Ovary (tissue), 7 donors: ENCODE measurements at regions not wholly inside any gene's neighbourhood (a gene's known extent, or its start where the extent isn't known, plus 50 kb on each side); places are given as distances from the start of the nearest gene placed in this dataset.

ENCODE experiments used
- DNase-seq, 5 donors: peaks; one replicate each; pipeline ENCODE4 v3.0.0-alpha.2; 2019 to 2020
- H3K27ac ChIP-seq, 2 donors: fragments of 200-600 bp; one replicate each; pipeline versions ENCODE4 v1.5.1 to v1.8.0; 2019 to 2022
- H3K27me3 ChIP-seq: fragments of 200-600 bp; one replicate; pipeline ENCODE4 v1.8.0; 2022
- H3K36me3 ChIP-seq: fragments of 200-600 bp; sonication (generic); one replicate; pipeline ENCODE4 v1.5.1; 2019
- H3K4me1 ChIP-seq: one replicate; pipeline ENCODE4 v1.8.1; 2013; ENCODE audit warnings: mild to moderate bottlenecking, moderate library complexity; ENCODE audit not compliant: insufficient read depth
- H3K4me3 ChIP-seq: fragments of 200-600 bp; sonication (generic); one replicate; pipeline ENCODE4 v1.5.1; 2017
- H3K9me3 ChIP-seq, 2 donors: fragments of 200-600 bp in 1 of 2; sonication (generic) in 1 of 2; one replicate each; pipeline versions ENCODE4 v1.5.1 to v1.8.1; 2013 to 2019; ENCODE audit warnings: mild to moderate bottlenecking in 1 of 2, moderate library complexity in 1 of 2
- EP300 ChIP-seq: sonication (generic); formaldehyde crosslinking; IDR thresholded peaks from one replicate; pipeline ENCODE4 v1.6.1; 2017; ENCODE audit warnings: antibody characterized with exemption
- POLR2A ChIP-seq: fragments of 450-650 bp; IDR thresholded peaks from one replicate; pipeline ENCODE4 v1.6.1; 2017; ENCODE audit warnings: antibody characterized with exemption, mild to moderate bottlenecking, moderate library complexity
- WGBS, 3 donors: extraction: QIAGEN DNeasy Blood & Tissue Kit in 1 of 3; methylation state at CpG; one replicate each; pipeline versions ENCODE4 v1.1.5 to v1.1.7; 2013 to 2017; 5-methylcytosine and 5-hydroxymethylcytosine counted together
- intact Hi-C, 4 donors: fragments of 100-400 bp; cut with DNase I; formaldehyde crosslinking; loops; one replicate each; pipeline versions ENCODE4 v1.11.0 to v1.15.1; 2022 to 2023
- TF ChIP-seq, protein P1 (sequence below), 3 donors: fragments of 450-650 bp in 2 of 3; fragments of 200-600 bp in 1 of 3; IDR thresholded peaks; one replicate each; pipeline versions ENCODE4 v1.5.1 to v1.8.0; 2016 to 2022; ENCODE audit warnings: antibody characterized with exemption in 3 of 3, mild to moderate bottlenecking in 1 of 3
- donor health status: DM: no; HTN: no; CAD: no; lungs with moderate emphysema.
- donor health status: DM: no; HTN: no; CAD: no.
- donor health status: Bipolar disorder and iron deficiency.
- donor health status: DM: no; HTN: no; CAD: no.
- donor health status: DM: yes; HTN: yes; CAD: no.

DNA sequence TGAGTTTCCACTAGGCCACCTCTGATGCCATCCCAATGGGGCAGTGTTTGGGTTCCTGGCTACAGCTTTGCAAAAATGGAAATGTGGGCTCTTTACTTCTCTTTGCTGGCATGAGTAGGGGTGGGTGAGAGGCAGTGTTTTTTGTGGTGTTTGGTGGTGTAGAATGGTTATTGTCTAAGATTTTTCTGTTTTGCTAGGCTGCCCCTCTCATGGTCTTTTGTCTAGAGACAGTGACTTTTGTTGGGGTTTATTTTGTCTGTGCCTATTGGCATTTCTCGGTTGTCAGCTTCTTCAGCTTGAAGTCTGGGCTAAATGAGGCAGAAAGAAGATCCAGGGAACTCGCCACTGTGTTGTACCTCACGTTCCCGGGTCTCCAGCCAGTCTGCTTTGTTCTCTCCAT, 112.1 kb downstream of the CENPF start:
- Histone ChIP-seq H3K36me3 (no peaks in the 10 kb centered on the region), H3K9me3 (no peaks in the 10 kb centered on the region), H3K27me3 (no peaks in the 10 kb centered on the region), H3K4me1 (no peaks in the 10 kb centered on the region), H3K4me3 (no peak overlapping the region), H3K27ac (no peak overlapping the region)
- intact Hi-C loops, result loop anchor here in 1 of 4 donors (5.0 kb wide), 1 partner anchor 198 kb away; no protein-coding TSS in a partner anchor
- TF ChIP-seq EP300 (no peak), POLR2A (no peak)
- TF ChIP-seq, protein P1, sequence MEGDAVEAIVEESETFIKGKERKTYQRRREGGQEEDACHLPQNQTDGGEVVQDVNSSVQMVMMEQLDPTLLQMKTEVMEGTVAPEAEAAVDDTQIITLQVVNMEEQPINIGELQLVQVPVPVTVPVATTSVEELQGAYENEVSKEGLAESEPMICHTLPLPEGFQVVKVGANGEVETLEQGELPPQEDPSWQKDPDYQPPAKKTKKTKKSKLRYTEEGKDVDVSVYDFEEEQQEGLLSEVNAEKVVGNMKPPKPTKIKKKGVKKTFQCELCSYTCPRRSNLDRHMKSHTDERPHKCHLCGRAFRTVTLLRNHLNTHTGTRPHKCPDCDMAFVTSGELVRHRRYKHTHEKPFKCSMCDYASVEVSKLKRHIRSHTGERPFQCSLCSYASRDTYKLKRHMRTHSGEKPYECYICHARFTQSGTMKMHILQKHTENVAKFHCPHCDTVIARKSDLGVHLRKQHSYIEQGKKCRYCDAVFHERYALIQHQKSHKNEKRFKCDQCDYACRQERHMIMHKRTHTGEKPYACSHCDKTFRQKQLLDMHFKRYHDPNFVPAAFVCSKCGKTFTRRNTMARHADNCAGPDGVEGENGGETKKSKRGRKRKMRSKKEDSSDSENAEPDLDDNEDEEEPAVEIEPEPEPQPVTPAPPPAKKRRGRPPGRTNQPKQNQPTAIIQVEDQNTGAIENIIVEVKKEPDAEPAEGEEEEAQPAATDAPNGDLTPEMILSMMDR (IDR thresholded peaks at IDR 0.05), result no peak
- no peak for DNase-seq
- 80 to 86% (median 82%) methylated on average over 4 of the region's 4 CpGs for WGBS, 3 donors

DNA sequence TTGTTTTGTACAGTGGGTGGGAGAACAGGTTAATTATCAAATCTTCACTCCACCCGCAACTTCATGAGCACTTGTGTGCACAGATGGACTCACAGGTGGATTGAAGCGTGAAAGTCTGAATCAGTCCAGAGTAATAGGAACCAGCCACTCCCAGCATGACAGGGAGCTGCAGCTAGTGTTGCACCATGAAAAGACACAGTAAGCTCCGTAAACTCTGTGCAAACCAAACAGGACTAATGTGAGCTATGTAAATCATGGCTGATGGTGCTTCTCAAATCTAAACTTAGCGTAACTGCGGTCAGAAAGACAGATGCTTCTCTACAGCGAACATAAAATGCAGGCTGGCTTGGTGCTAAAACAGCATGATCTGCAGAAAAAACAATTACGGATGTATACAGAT, 114.4 kb downstream of the CENPF start:
- no peaks in the 10 kb centered on the region for H3K4me1 ChIP-seq
- intact Hi-C loops, result loop anchor here in 1 of 4 donors (5.0 kb wide), 1 partner anchor 200 kb away; no protein-coding TSS in a partner anchor

DNA sequence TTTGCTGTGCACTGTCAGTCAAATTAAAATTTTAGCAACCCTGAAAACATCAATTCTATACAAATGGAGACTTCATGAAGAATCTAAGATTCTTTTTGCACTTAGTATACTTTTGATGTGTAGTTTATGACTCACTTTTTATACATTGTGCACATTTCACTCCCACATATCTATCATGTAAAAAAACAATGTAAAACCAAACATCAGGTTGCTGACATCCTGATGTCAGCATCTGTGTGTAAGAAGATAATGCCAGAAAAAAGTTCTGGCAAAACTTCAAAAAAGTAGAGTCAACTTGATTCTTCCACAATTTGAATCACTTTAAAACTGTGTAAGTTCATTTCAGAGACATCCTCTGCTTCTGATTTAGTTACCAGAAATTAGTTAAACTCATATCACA, 115.7 kb downstream of the CENPF start:
- no peak for DNase-seq
- intact Hi-C loops, result loop anchor here in 1 of 4 donors (5.0 kb wide), 1 partner anchor 201 kb away; no protein-coding TSS in a partner anchor
- no peaks in the 10 kb centered on the region for H3K9me3 ChIP-seq
- H3K4me1 ChIP-seq, result no peaks in the 10 kb centered on the region
- no peaks in the 10 kb centered on the region for H3K27me3 ChIP-seq
- TF ChIP-seq, protein P1 (IDR thresholded peaks at IDR 0.05), result no peak
- no peak for TF ChIP-seq EP300
- no peak for TF ChIP-seq POLR2A
- H3K36me3 ChIP-seq, result no peaks in the 10 kb centered on the region
- H3K27ac ChIP-seq, result no peak overlapping the region
- H3K4me3 ChIP-seq, result no peak overlapping the region

More for the DNA sequence above, 114.4 kb downstream of the CENPF start:
- Histone ChIP-seq H3K4me3 (no peak overlapping the region), H3K27me3 (no peaks in the 10 kb centered on the region), H3K27ac (no peak overlapping the region), H3K36me3 (no peaks in the 10 kb centered on the region), H3K9me3 (no peaks in the 10 kb centered on the region)
- 85 to 92% (median 87%) methylated on average over 7 of the region's 7 CpGs for WGBS, 3 donors
- TF ChIP-seq, protein P1 (IDR thresholded peaks at IDR 0.05), result no peak
- no peak for TF ChIP-seq POLR2A
- no peak for TF ChIP-seq EP300
- DNase-seq, result no peak

DNA sequence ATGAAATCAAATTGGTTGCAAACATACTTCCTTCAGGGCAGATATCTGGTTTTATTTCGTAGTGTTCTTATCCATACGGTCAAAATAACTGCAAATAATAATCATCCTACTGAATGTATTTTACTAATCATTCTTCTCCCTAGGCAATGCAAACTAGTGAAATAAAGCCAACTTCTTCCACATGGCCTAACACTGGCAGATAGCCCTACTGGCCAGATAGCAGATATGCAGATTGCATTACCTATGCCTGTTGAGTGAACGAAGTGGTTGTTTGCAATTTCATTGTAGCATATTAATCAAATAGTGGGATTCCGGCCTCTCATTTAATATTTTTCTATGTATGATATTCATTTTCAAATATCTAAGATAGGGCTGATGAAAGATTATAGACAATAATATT, 116.2 kb downstream of the CENPF start:
- 59 to 61% (median 60%) methylated on average over 4 of the region's 4 CpGs for WGBS, 3 donors
- Histone ChIP-seq H3K36me3 (no peaks in the 10 kb centered on the region), H3K9me3 (no peaks in the 10 kb centered on the region), H3K27me3 (no peaks in the 10 kb centered on the region), H3K4me3 (no peak overlapping the region), H3K27ac (no peak overlapping the region), H3K4me1 (no peaks in the 10 kb centered on the region)
- TF ChIP-seq POLR2A, result no peak
- no peak for TF ChIP-seq EP300
- TF ChIP-seq, protein P1 (IDR thresholded peaks at IDR 0.05), result no peak
- no peak for DNase-seq
- intact Hi-C loops, result loop anchor here in 1 of 4 donors (5.0 kb wide), 1 partner anchor 202 kb away; no protein-coding TSS in a partner anchor
